ENCODE measurements at regions not wholly inside any gene's neighbourhood (a gene's known extent, or its start where the extent isn't known, plus 50 kb on each side); places are given as distances from the start of the nearest gene placed in this dataset.
"Not testable (repeated sequence)": the region's sequence is repeated elsewhere in the genome, so short reads cannot be mapped to it uniquely, and the experiment has no call there.

DNA sequence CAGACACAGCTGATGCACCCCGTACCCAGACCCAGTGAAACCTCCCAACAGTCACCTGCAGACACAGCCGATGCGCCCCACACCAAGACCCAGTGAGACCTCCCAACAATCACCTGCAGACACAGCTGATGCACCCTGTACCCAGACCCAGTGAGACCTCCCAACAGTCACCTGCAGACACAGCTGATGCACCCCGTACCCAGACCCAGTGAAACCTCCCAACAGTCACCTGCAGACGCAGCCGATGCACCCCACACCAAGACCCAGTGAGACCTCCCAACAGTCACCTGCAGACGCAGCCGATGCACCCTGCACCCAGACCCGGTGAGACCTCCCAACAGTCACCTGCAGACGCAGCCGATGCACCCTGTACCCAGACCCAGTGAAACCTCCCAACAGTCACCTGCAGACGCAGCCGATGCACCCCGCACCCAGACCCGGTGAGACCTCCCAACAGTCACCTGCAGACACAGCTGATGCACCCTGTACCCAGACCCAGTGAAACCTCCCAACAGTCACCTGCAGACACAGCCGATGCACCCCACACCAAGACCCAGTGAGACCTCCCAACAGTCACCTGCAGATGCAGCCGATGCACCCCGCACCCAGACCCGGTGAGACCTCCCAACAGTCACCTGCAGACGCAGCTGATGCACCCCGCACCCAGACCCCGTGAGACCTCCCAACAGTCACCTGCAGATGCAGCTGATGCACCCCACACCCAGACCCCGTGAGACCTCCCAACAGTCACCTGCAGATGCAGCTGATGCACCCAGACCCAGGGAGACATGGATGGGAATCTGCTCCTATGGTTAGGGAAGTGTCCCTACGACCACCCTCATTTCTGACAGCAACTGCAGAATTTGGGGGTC lies 178.3 kb upstream of the C1orf174 start:
- DNase-seq (ENCODE audit: missing footprints); ATAC-seq; intact Hi-C loops (cut with DNase I): not testable (repeated sequence)

DNA sequence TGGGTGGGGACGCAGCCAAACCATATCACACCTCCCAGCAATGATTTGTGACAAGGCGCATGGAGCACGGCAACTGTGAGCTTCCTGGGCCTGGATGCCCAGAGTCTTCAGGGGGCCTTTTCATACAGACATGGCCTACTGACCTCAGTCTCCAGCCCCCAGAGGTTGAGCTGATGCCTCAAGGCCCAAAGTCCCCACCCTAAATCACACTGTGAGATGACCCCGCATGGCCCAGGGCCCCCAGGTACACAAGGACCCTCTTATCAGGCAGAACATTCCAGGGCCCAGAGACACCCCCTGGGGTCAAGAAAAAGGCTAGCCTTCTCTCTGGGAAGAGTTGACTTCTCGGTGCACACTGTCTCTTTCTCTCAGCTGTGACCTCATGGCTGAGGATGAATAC lies 179.7 kb upstream of the C1orf174 start:
- DNase-seq (ENCODE audit: missing footprints) (no peak), ATAC-seq (no peak)
- intact Hi-C loops (cut with DNase I): no loop called here

GRCh38 chr1:4081806-4082711 lies 182.0 kb upstream of the C1orf174 start:
- ATAC-seq: no peak
- DNase-seq (ENCODE audit: missing footprints): no peak
- intact Hi-C loops (cut with DNase I): no loop called here

DNA sequence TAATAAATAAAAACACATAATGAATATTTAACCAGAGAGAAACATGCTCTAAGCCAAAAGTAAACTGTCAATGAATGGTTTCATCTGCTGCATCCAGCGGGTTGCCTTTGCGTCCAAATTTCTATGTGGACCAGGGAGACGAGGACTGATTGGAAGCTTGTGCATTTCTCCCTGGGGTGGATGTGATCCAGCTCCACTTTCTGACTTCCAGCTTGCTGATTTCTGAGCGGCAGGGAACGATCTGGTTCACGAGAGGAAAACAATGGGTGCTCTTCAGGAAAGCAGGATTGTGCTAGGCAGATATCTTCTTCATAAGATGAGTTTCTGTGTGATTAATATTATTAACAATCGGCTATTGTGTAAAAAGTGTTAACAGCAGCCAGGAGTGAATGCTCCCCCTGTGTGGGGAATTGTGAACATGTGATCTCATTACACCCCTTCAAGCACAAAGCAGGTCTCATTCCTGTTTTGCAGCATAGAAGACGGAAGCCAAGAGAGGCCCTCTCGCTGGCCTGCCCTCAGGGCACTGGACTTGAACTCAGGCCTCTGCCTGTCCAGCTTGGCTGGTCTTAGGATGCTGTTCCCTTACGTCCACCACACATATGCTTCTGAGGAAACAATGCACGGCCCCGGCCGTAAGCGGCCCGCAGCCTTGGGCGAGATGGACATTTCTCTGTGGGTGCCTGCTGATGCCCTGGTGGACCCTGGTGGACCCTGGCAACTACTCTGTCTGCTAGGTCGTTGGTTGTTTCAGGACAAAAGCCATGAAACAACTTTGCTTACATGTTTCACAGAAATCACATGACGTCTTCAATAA lies 183.4 kb upstream of the C1orf174 start:
- DNase-seq (ENCODE audit: missing footprints) (no peak), ATAC-seq (no peak)
- intact Hi-C loops (cut with DNase I): no loop called here

DNA sequence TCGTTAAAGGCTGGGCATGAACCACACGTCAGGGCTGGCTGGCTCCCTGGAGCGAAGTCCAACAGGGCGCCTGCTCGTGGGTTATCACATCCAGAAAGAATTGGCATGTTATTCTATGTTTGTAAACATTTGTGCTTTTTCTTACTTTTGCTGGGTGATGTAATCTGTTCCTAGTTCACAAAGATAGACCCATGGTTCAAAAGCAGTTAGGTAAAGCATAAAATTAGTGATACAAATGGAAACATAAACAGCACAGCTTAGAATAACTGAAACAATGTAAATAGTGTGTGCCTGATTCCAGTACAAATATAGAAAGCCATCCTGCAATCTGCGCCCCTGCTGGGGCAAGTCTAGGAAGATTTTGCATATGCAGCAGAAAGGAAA lies 184.0 kb upstream of the C1orf174 start:
- ATAC-seq: no peak
- intact Hi-C loops (cut with DNase I): no loop called here
- DNase-seq (ENCODE audit: missing footprints): no peak

DNA sequence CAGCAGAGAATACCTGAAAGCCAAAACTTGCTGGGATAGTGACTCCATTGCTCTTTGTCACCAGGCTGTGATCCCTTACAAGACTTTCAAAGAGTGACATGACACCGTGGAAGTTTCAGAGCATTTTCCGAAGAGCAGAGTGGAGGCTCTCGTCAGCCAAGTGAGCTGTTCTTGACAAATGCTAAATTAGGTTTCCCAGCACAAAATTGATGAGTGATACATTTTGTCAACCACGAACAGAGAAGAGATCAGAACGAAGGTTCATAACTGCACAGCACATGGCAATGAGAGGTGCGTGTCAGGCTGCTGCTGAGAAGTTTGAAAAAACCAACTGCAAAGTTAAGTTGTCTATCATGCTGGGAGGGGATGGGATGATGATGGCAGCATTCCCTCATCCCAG lies 184.4 kb upstream of the C1orf174 start:
- intact Hi-C loops (cut with DNase I): no loop called here
- DNase-seq (ENCODE audit: missing footprints) (no peak), ATAC-seq (no peak)

- no peak for DNase-seq (ENCODE audit: missing footprints)
- intact Hi-C loops (cut with DNase I): no loop called here
- no peak for ATAC-seq
These were observed 184.8 kb upstream of the C1orf174 start for GRCh38 chr1:4084896-4085295.

GRCh38 chr1:4085546-4085945 lies 185.5 kb upstream of the C1orf174 start:
- DNase-seq (ENCODE audit: missing footprints) (no peak), ATAC-seq (no peak)
- intact Hi-C loops (cut with DNase I): no loop called here

DNA sequence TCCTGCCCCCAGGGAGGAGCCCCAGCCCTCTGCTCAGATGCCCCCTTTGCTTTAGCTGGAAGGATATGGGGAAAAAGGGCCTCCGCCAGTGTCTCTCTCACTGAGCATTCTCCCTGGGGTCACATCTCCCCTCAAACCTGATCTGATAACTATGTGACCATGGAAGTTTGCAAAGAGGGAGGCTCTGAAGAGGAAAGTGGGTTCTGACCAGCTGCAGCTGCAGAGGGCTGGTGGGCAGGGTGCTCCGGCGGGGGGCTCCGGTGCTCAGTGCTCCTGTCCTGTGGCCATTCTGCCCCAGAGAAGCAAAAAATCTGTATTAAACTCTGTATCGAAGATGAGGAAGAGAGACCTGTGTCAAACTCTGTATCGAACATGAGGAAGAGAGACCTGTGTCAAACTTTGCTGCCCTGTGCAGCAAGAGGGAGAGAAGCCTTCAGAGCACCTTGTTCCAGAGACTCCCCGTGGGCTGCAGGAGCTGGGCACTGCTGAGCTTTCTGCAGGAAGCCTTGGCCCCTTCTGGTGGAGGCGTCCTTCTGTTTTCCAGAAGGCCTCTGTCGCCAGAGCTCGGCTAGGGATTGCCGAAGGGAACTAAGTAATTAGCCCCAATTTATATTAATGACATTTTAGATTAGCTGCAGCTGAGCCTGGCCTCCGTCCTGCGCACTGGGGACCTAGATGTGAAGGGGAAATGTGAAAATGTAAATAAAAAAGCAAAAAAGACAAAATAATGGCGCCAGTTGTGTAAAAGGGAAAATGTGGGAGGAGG lies 186.2 kb upstream of the C1orf174 start:
- DNase-seq (ENCODE audit: missing footprints): no peak
- no peak for ATAC-seq
- intact Hi-C loops (cut with DNase I): no loop called here

GRCh38 chr1:4086921-4087320 lies 186.8 kb upstream of the C1orf174 start:
- no peak for ATAC-seq
- DNase-seq (ENCODE audit: missing footprints): no peak
- intact Hi-C loops (cut with DNase I): no loop called here

DNA sequence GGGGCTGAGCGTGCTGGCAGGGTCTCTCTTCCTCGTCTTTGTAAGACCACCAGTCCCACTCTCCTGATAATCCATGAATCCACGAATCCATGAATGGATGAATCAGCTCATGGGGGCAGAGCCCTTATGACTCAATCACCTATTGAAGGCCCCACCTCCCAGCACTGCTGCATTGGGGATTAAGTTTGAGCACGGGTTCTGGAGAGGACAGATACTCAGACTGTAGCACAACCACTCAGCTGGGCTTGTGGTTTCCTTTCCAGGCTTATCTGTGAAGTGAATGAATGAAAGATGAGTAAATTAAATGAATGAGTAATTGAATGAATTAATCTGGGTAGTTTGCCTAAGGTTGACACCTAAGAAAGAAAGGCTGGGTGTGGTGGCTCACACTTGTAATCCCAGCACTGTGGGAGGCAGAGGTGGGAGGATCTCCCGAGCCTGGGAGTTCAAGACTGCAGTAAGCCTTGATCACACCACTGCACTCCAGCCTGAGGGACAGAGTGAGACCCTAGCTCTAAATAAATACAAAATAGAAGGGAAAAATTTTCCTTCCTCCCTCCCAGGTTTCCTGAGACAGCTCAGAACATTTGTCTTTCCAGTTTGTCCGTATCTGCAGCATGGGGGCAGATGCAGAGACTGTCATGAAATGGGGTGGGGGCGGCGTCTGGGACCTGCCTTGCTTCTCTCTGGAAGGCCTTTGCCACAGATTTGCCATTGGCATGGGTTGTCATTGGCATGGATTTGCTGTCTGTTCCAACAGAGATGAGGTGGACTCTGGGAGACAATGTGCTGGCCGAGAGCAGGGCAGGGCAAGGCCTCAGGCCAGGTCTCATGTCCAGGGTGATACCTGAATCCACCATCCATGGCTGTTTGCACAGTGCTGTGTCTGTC lies 187.7 kb upstream of the C1orf174 start:
- ATAC-seq (no peak), DNase-seq (ENCODE audit: missing footprints) (no peak)
- intact Hi-C loops (cut with DNase I): no loop called here

GRCh38 chr1:4088676-4089075 lies 188.6 kb upstream of the C1orf174 start:
- intact Hi-C loops (cut with DNase I): no loop called here
- DNase-seq (ENCODE audit: missing footprints) (no peak), ATAC-seq (no peak)

GRCh38 chr1:4089421-4090175 lies 189.5 kb upstream of the C1orf174 start:
- DNase-seq (ENCODE audit: missing footprints) (no peak), ATAC-seq (no peak)
- intact Hi-C loops (cut with DNase I): no loop called here

GRCh38 chr1:4090556-4090955 lies 190.5 kb upstream of the C1orf174 start:
- ATAC-seq (no peak), DNase-seq (ENCODE audit: missing footprints) (no peak)
- intact Hi-C loops (cut with DNase I): no loop called here

GRCh38 chr1:4090976-4091660 lies 191.0 kb upstream of the C1orf174 start:
- ATAC-seq: no peak
- intact Hi-C loops (cut with DNase I): no loop called here
- DNase-seq (ENCODE audit: missing footprints): no peak

GRCh38 chr1:4091996-4092395 lies 191.9 kb upstream of the C1orf174 start:
- DNase-seq (ENCODE audit: missing footprints): no peak
- intact Hi-C loops (cut with DNase I): no loop called here

More at GRCh38 chr1:4091996-4092395, 191.9 kb upstream of the C1orf174 start:
- no peak for ATAC-seq
